NT2/D1 (cell line): ENCODE measurements at regions not wholly inside any gene's neighbourhood (a gene's known extent, or its start where the extent isn't known, plus 50 kb on each side); places are given as distances from the start of the nearest gene placed in this dataset.
"Not testable (repeated sequence)": the region's sequence is repeated elsewhere in the genome, so short reads cannot be mapped to it uniquely, and the experiment has no call there.

ENCODE experiments used
- DNase-seq: peaks from one replicate; pipeline ENCODE4 v3.0.0-alpha.2; 2011; ENCODE audit warnings: low read depth, low spot score
- H3K27me3 ChIP-seq: 2 replicates; pipeline ENCODE4 v1.6.0; 2011; ENCODE audit warnings: mild to moderate bottlenecking; ENCODE audit not compliant: insufficient read length, insufficient read depth
- H3K36me3 ChIP-seq: 2 replicates; pipeline ENCODE4 v1.6.1; 2011; ENCODE audit warnings: mild to moderate bottlenecking, low read length, mixed read lengths; ENCODE audit not compliant: insufficient read depth, insufficient read length
- H3K4me1 ChIP-seq: 2 replicates; pipeline ENCODE4 v1.5.1; 2011; ENCODE audit not compliant: insufficient read depth, insufficient read length
- H3K4me3 ChIP-seq: 2 replicates; pipeline ENCODE4 v1.5.1; 2011; ENCODE audit warnings: low read depth; ENCODE audit not compliant: insufficient read length
- H3K9ac ChIP-seq: 2 replicates; pipeline ENCODE4 v1.6.0; 2011; ENCODE audit warnings: low read depth; ENCODE audit not compliant: insufficient read length
- H3K9me3 ChIP-seq: 2 replicates; pipeline ENCODE4 v1.5.1; 2011; ENCODE audit warnings: mild to moderate bottlenecking, low read length; ENCODE audit not compliant: insufficient read depth
- SUZ12 ChIP-seq: IDR thresholded peaks from 2 replicates; pipeline ENCODE4 v1.6.1; 2011; ENCODE audit not compliant: insufficient read length, insufficient read depth; ENCODE audit errors: extremely low read depth
- YY1 ChIP-seq: IDR thresholded peaks from 2 replicates; pipeline ENCODE4 v1.6.1; 2011; ENCODE audit not compliant: insufficient read length, insufficient read depth
- ZNF274 ChIP-seq: IDR thresholded peaks from 2 replicates; pipeline ENCODE4 v1.6.1; 2011; ENCODE audit warnings: mild to moderate bottlenecking, low read depth, low read length

GRCh38 chr6:22135395-22135794 is 161.4 kb downstream of the PRL start:
- TF ChIP-seq SUZ12, result no peak
- TF ChIP-seq ZNF274, result no peak
- no peak for TF ChIP-seq YY1
- H3K9me3 ChIP-seq, result no peaks in the 10 kb centered on the region
- no peaks in the 10 kb centered on the region for H3K27me3 ChIP-seq
- H3K36me3 ChIP-seq, result no peaks in the 10 kb centered on the region
- H3K9ac ChIP-seq, result no peak overlapping the region
- no peaks in the 10 kb centered on the region for H3K4me1 ChIP-seq
- no peak overlapping the region for H3K4me3 ChIP-seq
- no peak for DNase-seq

GRCh38 chr6:22140736-22141135 is 156.1 kb downstream of the PRL start:
- not testable (repeated sequence) for H3K4me3 ChIP-seq, H3K4me1 ChIP-seq, H3K36me3 ChIP-seq, H3K9me3 ChIP-seq, DNase-seq, H3K27me3 ChIP-seq, H3K9ac ChIP-seq

- TF ChIP-seq ZNF274 (no peak), SUZ12 (no peak), YY1 (no peak)
- no peak for DNase-seq
- H3K9me3 ChIP-seq, result no peaks in the 10 kb centered on the region
- no peak overlapping the region for H3K4me3 ChIP-seq
- H3K4me1 ChIP-seq, result no peaks in the 10 kb centered on the region
- H3K9ac ChIP-seq, result no peak overlapping the region
- no peaks in the 10 kb centered on the region for H3K36me3 ChIP-seq
- H3K27me3 ChIP-seq, result no peaks in the 10 kb centered on the region
These were observed 155.5 kb downstream of the PRL start for GRCh38 chr6:22141241-22141745.

GRCh38 chr6:22142856-22143255 is 154.0 kb downstream of the PRL start:
- TF ChIP-seq ZNF274, result no peak
- TF ChIP-seq SUZ12, result no peak
- no peak for TF ChIP-seq YY1
- no peaks in the 10 kb centered on the region for H3K27me3 ChIP-seq
- no peak for DNase-seq
- H3K4me1 ChIP-seq, result peaks cover 2% of the 10 kb centered on the region
- no peak overlapping the region for H3K9ac ChIP-seq
- no peaks in the 10 kb centered on the region for H3K36me3 ChIP-seq
- H3K4me3 ChIP-seq, result no peak overlapping the region
- H3K9me3 ChIP-seq, result no peaks in the 10 kb centered on the region

DNA sequence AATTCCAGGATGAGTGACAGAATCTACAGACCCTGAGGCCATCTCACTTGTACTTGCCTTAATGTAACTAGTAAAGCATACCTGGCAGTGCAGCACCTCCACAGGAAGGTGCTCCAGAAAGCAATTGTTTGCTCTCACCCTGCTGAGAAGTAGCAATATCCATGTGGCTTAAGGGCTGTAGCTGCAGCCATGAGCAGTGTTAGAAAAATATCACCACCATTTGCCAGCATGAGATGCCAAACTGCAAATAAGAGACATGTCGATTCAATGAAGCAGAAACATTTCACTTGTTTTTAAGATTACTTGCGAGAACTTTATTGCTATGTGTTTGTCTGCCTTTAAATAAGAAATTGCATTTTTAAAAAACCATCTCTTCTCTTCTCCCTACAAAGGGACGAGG is 151.5 kb downstream of the PRL start:
- Histone ChIP-seq H3K9ac (no peak overlapping the region), H3K27me3 (no peaks in the 10 kb centered on the region), H3K9me3 (no peaks in the 10 kb centered on the region), H3K4me3 (no peak overlapping the region), H3K36me3 (no peaks in the 10 kb centered on the region), H3K4me1 (peaks cover 2% of the 10 kb centered on the region)
- DNase-seq, result no peak
- TF ChIP-seq YY1 (no peak), SUZ12 (no peak), ZNF274 (no peak)

- no peak overlapping the region for H3K4me3 ChIP-seq
- peaks cover 2% of the 10 kb centered on the region for H3K4me1 ChIP-seq
- H3K36me3 ChIP-seq, result no peaks in the 10 kb centered on the region
- DNase-seq, result peak; percentile 28
- no peaks in the 10 kb centered on the region for H3K27me3 ChIP-seq
- H3K9me3 ChIP-seq, result no peaks in the 10 kb centered on the region
- TF ChIP-seq YY1 (no peak), ZNF274 (no peak)
- H3K9ac ChIP-seq, result no peak overlapping the region
These were observed 150.8 kb downstream of the PRL start for GRCh38 chr6:22145823-22146677.

DNA sequence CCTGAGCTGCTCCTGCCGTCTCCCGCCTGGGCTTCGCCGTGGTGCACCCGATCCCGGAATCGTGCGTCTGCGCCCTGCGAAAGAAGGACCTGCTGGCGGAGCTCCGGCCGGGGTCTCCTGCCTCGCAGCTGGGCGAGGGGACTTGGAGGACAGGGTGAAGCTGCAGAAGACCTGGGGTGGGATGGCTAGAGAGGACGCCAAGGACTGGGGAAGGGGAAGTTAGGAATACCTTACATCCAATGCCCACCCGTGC is 150.2 kb downstream of the PRL start:
- no peaks in the 10 kb centered on the region for H3K27me3 ChIP-seq
- TF ChIP-seq YY1 (no peak), SUZ12 (no peak), ZNF274 (no peak)
- no peak overlapping the region for H3K4me3 ChIP-seq
- no peaks in the 10 kb centered on the region for H3K9me3 ChIP-seq
- no peak for DNase-seq
- peaks cover 2% of the 10 kb centered on the region for H3K4me1 ChIP-seq
- H3K9ac ChIP-seq, result no peak overlapping the region
- H3K36me3 ChIP-seq, result no peaks in the 10 kb centered on the region
